ENCODE measurements at regions not wholly inside any gene's neighbourhood (a gene's known extent, or its start where the extent isn't known, plus 50 kb on each side); places are given as distances from the start of the nearest gene placed in this dataset.

- no peak for TF ChIP-seq CTCF (IDR thresholded peaks at IDR 0.05)
- no peak for TF ChIP-seq POLR2A (IDR thresholded peaks at IDR 0.05)
Observed at GRCh38 chr2:49661809-49662208, 507.5 kb upstream of the FSHR start.
